Superior temporal gyrus (tissue), 1 donor: ENCODE measurements at regions not wholly inside any gene's neighbourhood (a gene's known extent, or its start where the extent isn't known, plus 50 kb on each side); places are given as distances from the start of the nearest gene placed in this dataset.

Experiments
- DNase-seq: peaks from one replicate; pipeline ENCODE4 v3.0.0-alpha.2; 2016; ENCODE audit errors: extremely low spot score

GRCh38 chr1:199735660-199736059 lies 291.9 kb upstream of the NR5A2 start:
- DNase-seq, result no peak

GRCh38 chr1:199736646-199737045 lies 290.9 kb upstream of the NR5A2 start:
- DNase-seq, result no peak

- no peak for DNase-seq
Observed at GRCh38 chr1:199741586-199741985, 285.9 kb upstream of the NR5A2 start.

GRCh38 chr1:199742547-199742946 lies 285.0 kb upstream of the NR5A2 start:
- DNase-seq, result no peak

GRCh38 chr1:199743227-199743626 lies 284.3 kb upstream of the NR5A2 start:
- no peak for DNase-seq

GRCh38 chr1:199746666-199747384 lies 280.7 kb upstream of the NR5A2 start:
- no peak for DNase-seq

- DNase-seq, result no peak
Observed at GRCh38 chr1:199747984-199748383, 279.5 kb upstream of the NR5A2 start.

GRCh38 chr1:199751506-199751905 lies 276.0 kb upstream of the NR5A2 start:
- no peak for DNase-seq

- DNase-seq, result no peak
Observed at GRCh38 chr1:199751962-199752687, 275.4 kb upstream of the NR5A2 start.

GRCh38 chr1:199752688-199753027 lies 274.9 kb upstream of the NR5A2 start:
- DNase-seq, result no peak

GRCh38 chr1:199753513-199753912 lies 274.0 kb upstream of the NR5A2 start:
- no peak for DNase-seq

- no peak for DNase-seq
Observed at GRCh38 chr1:199756066-199756465, 271.4 kb upstream of the NR5A2 start.

- no peak for DNase-seq
Observed at GRCh38 chr1:199758626-199759255, 268.8 kb upstream of the NR5A2 start.

GRCh38 chr1:199759268-199759730 lies 268.2 kb upstream of the NR5A2 start:
- DNase-seq, result no peak

GRCh38 chr1:199762572-199762971 lies 264.9 kb upstream of the NR5A2 start:
- no peak for DNase-seq

GRCh38 chr1:199766218-199766792 lies 261.2 kb upstream of the NR5A2 start:
- DNase-seq, result no peak

- no peak for DNase-seq
Observed at GRCh38 chr1:199767700-199768099, 259.8 kb upstream of the NR5A2 start.

GRCh38 chr1:199774433-199775089 lies 252.9 kb upstream of the NR5A2 start:
- no peak for DNase-seq

GRCh38 chr1:199776768-199777497 lies 250.6 kb upstream of the NR5A2 start:
- DNase-seq, result no peak

GRCh38 chr1:199778324-199778955 lies 249.1 kb upstream of the NR5A2 start:
- DNase-seq, result no peak

- DNase-seq, result no peak
Observed at GRCh38 chr1:199780091-199780490, 247.4 kb upstream of the NR5A2 start.
